GM18868 (cell line): ENCODE measurements at regions not wholly inside any gene's neighbourhood (a gene's known extent, or its start where the extent isn't known, plus 50 kb on each side); places are given as distances from the start of the nearest gene placed in this dataset.
A peak's percentile ranks its signal among the peaks of the same experiment; 100 is the strongest.
"Not testable (repeated sequence)": the region's sequence is repeated elsewhere in the genome, so short reads cannot be mapped to it uniquely, and the experiment has no call there.

ENCODE experiments used
- ATAC-seq: cut with Tn5 transposase; IDR thresholded peaks from one replicate; pipeline ENCODE4 v1.9.1; 2021; ENCODE audit warnings: mild to moderate bottlenecking, moderate library complexity; ENCODE audit not compliant: unreplicated experiment

GRCh38 chr6:150299873-150300485 lies 68.8 kb upstream of the IYD start:
- no peak for ATAC-seq

DNA sequence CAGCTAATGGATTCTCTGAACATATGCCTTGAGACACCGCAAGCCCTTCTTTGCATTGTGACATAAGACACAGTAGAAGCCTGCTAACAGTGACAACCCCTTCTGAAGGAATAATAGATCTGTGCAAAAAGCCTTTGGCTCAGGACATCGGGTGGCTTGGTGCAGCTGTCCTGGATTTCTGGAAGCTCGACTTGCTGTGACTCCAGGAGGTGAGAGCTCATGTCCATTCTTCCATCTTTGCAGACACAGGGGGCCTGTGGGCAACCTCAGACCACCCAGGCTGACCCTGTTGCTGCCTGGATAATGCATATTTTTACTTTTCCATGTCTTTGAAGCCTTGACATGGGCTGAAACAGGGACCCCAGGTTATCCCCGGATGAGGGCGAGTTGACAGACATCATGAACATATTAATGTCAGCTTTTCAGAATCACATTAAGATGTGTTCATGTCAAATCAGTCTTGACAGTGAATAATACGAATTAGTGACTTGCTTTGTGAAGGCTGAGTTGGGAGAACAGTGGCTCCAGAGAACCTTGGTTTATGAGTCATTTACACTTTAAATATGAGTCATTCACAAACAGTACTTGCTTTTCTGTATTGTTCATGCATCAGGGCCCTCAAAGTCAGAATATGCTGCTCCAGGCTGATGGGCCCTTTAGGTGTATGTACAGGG lies 66.8 kb upstream of the IYD start:
- peak; percentile 100 for ATAC-seq

DNA sequence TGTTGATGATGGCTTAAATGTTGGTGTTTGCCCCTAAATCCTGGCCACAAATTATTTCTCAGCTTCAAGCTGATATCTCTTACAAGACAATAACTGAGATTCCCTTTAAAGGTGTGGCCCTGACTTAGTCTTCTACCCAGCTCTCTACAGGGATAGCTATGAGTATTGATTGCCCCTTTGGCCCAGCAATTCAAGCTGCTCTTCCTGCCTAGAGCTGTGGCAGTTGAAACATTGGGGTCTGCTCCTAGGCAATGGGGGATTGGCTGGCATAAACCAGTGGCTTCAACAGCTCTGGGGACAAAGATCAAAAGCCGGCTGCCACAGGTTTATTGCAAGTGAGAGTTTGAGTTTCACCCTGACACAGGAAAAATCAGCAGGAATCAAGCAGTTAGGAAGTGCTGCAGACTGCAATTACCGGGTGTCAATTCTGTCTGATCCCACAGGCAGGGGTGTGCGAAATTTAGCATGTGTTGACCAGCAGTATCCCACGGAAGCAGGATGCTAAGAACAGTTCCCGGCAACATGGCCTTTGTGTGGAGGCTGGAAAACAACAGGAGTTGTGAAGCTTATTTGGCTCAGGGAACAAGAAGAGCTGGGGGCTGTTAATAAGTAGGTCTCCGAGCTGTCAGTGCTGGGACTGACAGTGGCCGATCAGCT lies 66.2 kb upstream of the IYD start:
- ATAC-seq: peak; percentile 23

GRCh38 chr6:150303256-150303655 lies 65.6 kb upstream of the IYD start:
- ATAC-seq: no peak

- ATAC-seq: no peak
Measured at GRCh38 chr6:150304429-150304828, 64.4 kb upstream of the IYD start.

DNA sequence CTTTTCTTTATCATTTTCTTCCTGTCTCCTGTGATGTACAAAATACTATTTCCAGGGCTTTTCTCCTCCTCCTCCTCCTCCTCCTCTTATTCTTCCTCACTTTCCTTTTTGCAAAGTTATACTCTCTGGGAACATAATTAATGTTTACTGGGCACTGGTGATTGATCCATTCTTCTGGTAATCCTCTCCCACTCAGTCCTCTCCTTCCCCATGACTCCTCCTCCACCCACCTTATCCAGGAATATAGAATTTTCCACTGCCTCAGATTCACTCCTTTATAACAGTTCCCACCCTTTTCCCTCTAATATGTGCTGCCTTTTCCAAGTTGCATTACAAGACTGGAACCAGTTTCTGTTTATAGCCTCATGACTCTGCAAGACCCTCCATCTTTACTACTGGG lies 62.5 kb upstream of the IYD start:
- ATAC-seq: no peak

- ATAC-seq: no peak
Measured at GRCh38 chr6:150307520-150307919, 61.3 kb upstream of the IYD start.

DNA sequence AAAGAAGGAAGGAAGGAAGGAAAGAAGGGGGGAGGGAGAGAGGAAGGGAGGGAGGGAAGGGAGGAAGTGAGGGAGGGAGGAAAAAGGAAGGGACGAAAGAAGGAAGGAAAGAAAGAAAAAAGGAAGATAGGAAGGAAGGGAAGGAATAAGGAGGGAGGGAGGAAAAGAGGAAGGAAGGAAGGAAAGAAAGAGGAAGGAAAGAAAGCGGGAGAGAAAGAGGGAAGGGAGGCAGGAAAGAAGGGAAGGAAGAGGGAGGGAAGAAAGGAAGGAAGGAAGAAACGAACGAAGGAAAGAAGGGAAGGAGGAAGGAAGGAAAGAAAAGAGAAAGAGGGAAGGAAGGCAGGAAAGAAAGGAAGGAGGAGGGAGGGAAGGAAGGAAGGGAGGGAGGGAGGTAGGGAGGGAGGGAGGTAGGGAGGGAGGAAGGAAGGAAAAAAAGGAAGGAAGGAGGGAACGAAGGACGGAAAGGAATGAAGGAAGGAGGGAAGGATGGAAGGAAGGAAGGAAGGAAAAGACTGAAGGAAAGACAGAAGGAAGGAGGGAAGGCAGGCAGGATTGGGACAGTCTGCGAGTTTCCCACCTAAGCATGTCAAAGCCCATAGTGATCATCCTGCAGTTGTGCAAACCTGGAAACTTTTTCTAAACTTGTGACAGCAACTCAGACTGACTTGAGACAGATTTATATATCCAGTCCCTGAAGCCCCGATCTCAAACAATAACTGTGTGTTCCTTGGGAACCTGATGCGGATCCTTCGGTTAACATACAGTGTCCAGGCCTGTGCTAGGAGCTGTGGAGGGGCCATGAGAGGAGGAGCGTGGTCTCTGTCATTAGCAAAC lies 59.8 kb upstream of the IYD start:
- ATAC-seq: no peak

GRCh38 chr6:150310539-150310938 lies 58.3 kb upstream of the IYD start:
- ATAC-seq: no peak

GRCh38 chr6:150311149-150311944 lies 57.5 kb upstream of the IYD start:
- not testable (repeated sequence) for ATAC-seq

- ATAC-seq: no peak
Measured at GRCh38 chr6:150312395-150312794, 56.4 kb upstream of the IYD start.

- ATAC-seq: no peak
Measured at GRCh38 chr6:150312844-150313584, 55.8 kb upstream of the IYD start.

DNA sequence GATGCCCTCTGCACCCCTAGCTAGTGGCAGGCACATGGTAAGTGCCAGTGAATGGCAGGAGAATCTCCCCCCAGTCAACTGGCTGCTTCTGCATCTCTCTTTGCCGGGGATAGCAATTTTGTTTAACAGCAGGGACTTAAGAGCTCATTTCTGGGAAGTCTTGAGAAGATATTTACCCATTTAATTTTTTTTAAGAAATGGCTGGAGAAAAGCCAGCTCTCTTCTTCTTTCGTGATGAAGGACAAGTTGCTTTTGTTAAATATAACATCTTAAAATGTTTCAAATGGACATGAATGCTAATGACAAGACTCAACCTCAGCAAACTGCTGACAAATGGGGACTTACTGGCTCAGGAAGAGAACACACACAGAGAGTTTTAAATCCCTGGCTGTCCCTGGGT lies 55.0 kb upstream of the IYD start:
- ATAC-seq: no peak

- ATAC-seq: no peak
Measured at GRCh38 chr6:150314230-150315188, 54.3 kb upstream of the IYD start.

DNA sequence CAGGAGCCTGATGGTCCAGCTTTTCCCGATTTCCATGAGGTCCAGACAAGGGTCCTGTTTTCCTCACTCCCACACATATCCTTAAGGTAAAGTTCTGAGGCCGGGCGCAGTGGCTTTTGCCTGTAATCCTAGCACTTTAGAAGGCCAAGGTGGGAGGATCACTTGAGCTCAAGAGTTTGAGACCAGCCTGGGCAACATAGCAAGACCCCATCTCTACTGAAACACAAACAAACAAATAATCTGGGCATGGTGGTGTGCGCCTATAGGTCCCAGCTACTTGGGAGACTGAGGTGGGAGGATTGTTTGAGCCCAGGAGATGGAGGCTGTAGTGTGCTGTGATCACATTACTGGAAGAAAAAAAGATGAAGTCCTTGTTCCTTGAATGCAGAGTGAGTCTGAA lies 53.2 kb upstream of the IYD start:
- ATAC-seq: no peak

GRCh38 chr6:150316936-150317335 lies 51.9 kb upstream of the IYD start:
- ATAC-seq: no peak
